B cell (primary cell): ENCODE measurements at regions not wholly inside any gene's neighbourhood (a gene's known extent, or its start where the extent isn't known, plus 50 kb on each side); places are given as distances from the start of the nearest gene placed in this dataset.

ENCODE experiments used
- ATAC-seq: fragments of 200-7000 bp; cut with Tn5 transposase; one replicate; pipeline ENCODE4 v1.10.0; 2021; ENCODE audit warnings: low read depth, mild to moderate bottlenecking, moderate number of reproducible peaks, moderate library complexity
- CTCF ChIA-PET: fragments of 350-600 bp; sonication (Branson Sonifier 250); formaldehyde crosslinking; loops from one replicate; lab custom pipeline; 2021; ENCODE audit warnings: antibody characterized with exemption, inconsistent platforms; lab: Charles Lee
- POLR2A ChIA-PET: fragments of 350-600 bp; sonication (Branson Sonifier 250); formaldehyde crosslinking; loops from one replicate; lab custom pipeline; 2021; ENCODE audit warnings: antibody characterized with exemption; lab: Charles Lee
- DNase-seq: peaks from one replicate; pipeline ENCODE4 v3.0.0; 2013
- H2AFZ ChIP-seq: 2 replicates; pipeline ENCODE4 v1.6.1; 2012; ENCODE audit warnings: mild to moderate bottlenecking, low read depth, low read length; ENCODE audit not compliant: insufficient read depth, poor library complexity, severe bottlenecking
- H3K27ac ChIP-seq, 2 donors: 1 replicate in 1 of 2; 2 replicates in 1 of 2; pipeline ENCODE4 v1.5.1; 2012 to 2013; ENCODE audit warnings: low read length in 2 of 2, mild to moderate bottlenecking in 2 of 2, moderate library complexity in 1 of 2
- H3K27me3 ChIP-seq, 4 experiments: fragments of 200-600 bp in 1 of 4; sonication (generic) in 1 of 4; replicated peaks in 1 of 4; 1 replicate in 2 of 4; 2 replicates in 2 of 4; pipeline versions ENCODE4 v1.6.1 to v1.7.0; 2013 to 2016; ENCODE audit warnings: low read length in 3 of 4, mild to moderate bottlenecking in 2 of 4, mixed read lengths in 1 of 4, moderate library complexity in 1 of 4; ENCODE audit not compliant: insufficient read depth in 4 of 4, control insufficient read depth in 3 of 4; ENCODE audit errors: control extremely low read depth in 1 of 4
- H3K36me3 ChIP-seq, 2 experiments: replicated peaks in 1 of 2; 1 replicate in 1 of 2; 2 replicates in 1 of 2; pipeline versions ENCODE4 v1.6.1 to v1.7.1; 2013; ENCODE audit warnings: low read length in 1 of 2; ENCODE audit not compliant: insufficient read depth in 2 of 2, control insufficient read depth in 1 of 2; ENCODE audit errors: control extremely low read depth in 1 of 2, extremely low read depth in 1 of 2
- H3K4me1 ChIP-seq, 2 donors: fragments of 200-600 bp in 1 of 2; sonication (generic) in 1 of 2; 1 replicate in 1 of 2; 2 replicates in 1 of 2; pipeline versions ENCODE4 v1.5.1 to v1.6.1; 2013 to 2017; ENCODE audit warnings: low read length in 2 of 2; ENCODE audit not compliant: control insufficient read depth in 2 of 2, insufficient read depth in 2 of 2
- H3K4me2 ChIP-seq: replicated peaks from 2 replicates; pipeline ENCODE3; 2012; ENCODE audit warnings: mild to moderate bottlenecking, low read depth, low read length; ENCODE audit not compliant: poor library complexity, severe bottlenecking
- H3K4me3 ChIP-seq, 5 experiments: fragments of 200-600 bp in 1 of 5; sonication (generic) in 1 of 5; 1 replicate in 3 of 5; 2 replicates in 2 of 5; pipeline versions ENCODE4 v1.5.1 to v1.7.0; 2011 to 2016; ENCODE audit warnings: low read length in 4 of 5, mild to moderate bottlenecking in 4 of 5, low read depth in 2 of 5, control low read depth in 1 of 5, moderate library complexity in 1 of 5; ENCODE audit not compliant: insufficient read depth in 1 of 5; ENCODE audit errors: control extremely low read depth in 1 of 5, extremely low read depth in 1 of 5
- H3K79me2 ChIP-seq: fragments of 200-600 bp; sonication (generic); one replicate; pipeline ENCODE4 v1.6.0; 2016; ENCODE audit warnings: low read length; ENCODE audit not compliant: control insufficient read depth, insufficient read depth
- H3K9ac ChIP-seq: fragments of 200-600 bp; sonication (generic); 2 replicates; pipeline ENCODE4 v1.6.1; 2017; ENCODE audit warnings: mild to moderate bottlenecking, low read length, moderate library complexity
- H3K9me3 ChIP-seq, 3 donors: one replicate each; pipeline versions ENCODE4 v1.6.1 to v1.7.1; 2013; ENCODE audit warnings: low read length in 2 of 3; ENCODE audit not compliant: control insufficient read depth in 2 of 3, insufficient read depth in 1 of 3; ENCODE audit errors: control extremely low read depth in 1 of 3
- H4K20me1 ChIP-seq: 2 replicates; pipeline ENCODE4 v1.6.0; 2012; ENCODE audit warnings: mild to moderate bottlenecking, low read length; ENCODE audit not compliant: insufficient read depth, control insufficient read depth, poor library complexity, severe bottlenecking
- H3K27ac Mint-ChIP-seq: one replicate; pipeline ENCODE4 v1.8.0; 2021; ENCODE audit warnings: mixed read lengths
- H3K27me3 Mint-ChIP-seq: one replicate; pipeline ENCODE4 v1.8.0; 2021; ENCODE audit warnings: mixed read lengths
- H3K4me1 Mint-ChIP-seq: one replicate; pipeline ENCODE4 v1.8.0; 2021; ENCODE audit warnings: mixed read lengths
- H3K4me3 Mint-ChIP-seq: one replicate; pipeline ENCODE4 v1.8.0; 2021; ENCODE audit warnings: mixed read lengths
- H3K9me3 Mint-ChIP-seq: one replicate; pipeline ENCODE4 v1.8.0; 2022; ENCODE audit warnings: mixed read lengths; ENCODE audit not compliant: insufficient read depth
- CTCF ChIP-seq: fragments of 200-600 bp; IDR thresholded peaks from one replicate; pipeline ENCODE4 v1.8.0; 2022; ENCODE audit warnings: antibody characterized with exemption, mild to moderate bottlenecking
- EZH2 ChIP-seq: IDR thresholded peaks from 2 replicates; pipeline ENCODE4 v1.6.1; 2012; ENCODE audit warnings: borderline replicate concordance, low read depth, mild to moderate bottlenecking, moderate library complexity, low read length; ENCODE audit not compliant: insufficient read depth, poor library complexity, severe bottlenecking
- WGBS: methylation state at CpG from one replicate; pipeline ENCODE4 v1.1.5; 2013; ENCODE audit warnings: missing lambda C conversion rate; ENCODE audit not compliant: insufficient coverage; 5-methylcytosine and 5-hydroxymethylcytosine counted together
- intact Hi-C: fragments of 100-400 bp; cut with micrococcal nuclease; formaldehyde crosslinking; loops from one replicate; pipeline ENCODE4 v1.10.0; 2022

- Histone ChIP-seq H3K4me2 (no peak overlapping the region), H3K9ac (no peak overlapping the region), H2AFZ (no peak overlapping the region), H3K4me1 (no peaks in the 10 kb centered on the region), H3K9me3 (no peaks in the 10 kb centered on the region), H3K4me3 (no peak overlapping the region), H3K27ac (no peak overlapping the region), H4K20me1 (no peaks in the 10 kb centered on the region), H3K79me2 (no peaks in the 10 kb centered on the region), H3K36me3 (no peaks in the 10 kb centered on the region), H3K27me3 (no peaks in the 10 kb centered on the region)
- no CpG with 5 or more reads among the region's 1 CpG for WGBS
- POLR2A ChIA-PET: no interaction called here
- DNase-seq: no peak
- no peak for ATAC-seq
- intact Hi-C loops: no loop called here
- CTCF ChIA-PET: no interaction called here
- Mint-ChIP-seq H3K9me3 (no peaks in the 10 kb centered on the region), H3K27me3 (no peaks in the 10 kb centered on the region), H3K4me3 (no peak overlapping the region), H3K4me1 (no peaks in the 10 kb centered on the region), H3K27ac (no peak overlapping the region)
- TF ChIP-seq CTCF (no peak), EZH2 (no peak)
These were observed 1349.8 kb upstream of the GJE1 start for GRCh38 chr6:140782941-140783340.

GRCh38 chr6:140779991-140780596 lies 1352.6 kb upstream of the GJE1 start:
- TF ChIP-seq EZH2: no peak
- no peak for TF ChIP-seq CTCF
- Mint-ChIP-seq H3K4me1 (no peaks in the 10 kb centered on the region), H3K27me3 (no peaks in the 10 kb centered on the region), H3K4me3 (no peak overlapping the region), H3K9me3 (no peaks in the 10 kb centered on the region), H3K27ac (no peak overlapping the region)
- ChIA-PET CTCF (no interaction called here), POLR2A (no interaction called here)
- intact Hi-C loops: no loop called here
- no peaks in the 10 kb centered on the region for H3K36me3 ChIP-seq
- H3K9ac ChIP-seq: no peak overlapping the region
- no peaks in the 10 kb centered on the region for H3K9me3 ChIP-seq
- H2AFZ ChIP-seq: no peak overlapping the region
- no peak for ATAC-seq
- no peaks in the 10 kb centered on the region for H4K20me1 ChIP-seq
- WGBS: 64% methylated on average over 4 of the region's 5 CpGs
- H3K4me2 ChIP-seq: no peak overlapping the region
- H3K79me2 ChIP-seq: no peaks in the 10 kb centered on the region
- no peak for DNase-seq
- H3K27me3 ChIP-seq: no peaks in the 10 kb centered on the region
- H3K4me3 ChIP-seq: no peak overlapping the region
- H3K27ac ChIP-seq: no peak overlapping the region
- no peaks in the 10 kb centered on the region for H3K4me1 ChIP-seq
